Glutamatergic neuron (in vitro differentiated cells): ENCODE measurements at regions not wholly inside any gene's neighbourhood (a gene's known extent, or its start where the extent isn't known, plus 50 kb on each side); places are given as distances from the start of the nearest gene placed in this dataset.

Experiments
- DNase-seq: peaks from one replicate; pipeline ENCODE4 v3.0.0; 2022
- H3K27ac Mint-ChIP-seq: one replicate; pipeline ENCODE4 v1.8.0; 2020; ENCODE audit warnings: mild to moderate bottlenecking, mixed read lengths, inconsistent platforms; ENCODE audit not compliant: unreplicated experiment
- H3K27me3 Mint-ChIP-seq: one replicate; pipeline ENCODE4 v1.8.0; 2020; ENCODE audit warnings: mild to moderate bottlenecking, moderate library complexity, mixed read lengths, inconsistent platforms; ENCODE audit not compliant: unreplicated experiment
- H3K36me3 Mint-ChIP-seq: one replicate; pipeline ENCODE4 v1.8.0; 2020; ENCODE audit warnings: mild to moderate bottlenecking, mixed read lengths, inconsistent platforms; ENCODE audit not compliant: unreplicated experiment
- H3K4me1 Mint-ChIP-seq: one replicate; pipeline ENCODE4 v1.8.0; 2020; ENCODE audit warnings: mild to moderate bottlenecking, low read depth, mixed read lengths, inconsistent platforms; ENCODE audit not compliant: unreplicated experiment
- H3K4me3 Mint-ChIP-seq: one replicate; pipeline ENCODE4 v1.8.0; 2020; ENCODE audit warnings: mild to moderate bottlenecking, mixed read lengths, inconsistent platforms; ENCODE audit not compliant: unreplicated experiment
- H3K9me3 Mint-ChIP-seq: one replicate; pipeline ENCODE4 v1.8.0; 2020; ENCODE audit warnings: mild to moderate bottlenecking, moderate library complexity, mixed read lengths, inconsistent platforms; ENCODE audit not compliant: unreplicated experiment
- CTCF ChIP-seq: fragments of 200-600 bp; sonication (generic); IDR thresholded peaks from one replicate; pipeline ENCODE4 v1.5.0; 2021; ENCODE audit not compliant: partially characterized antibody, unreplicated experiment

GRCh38 chr14:51449681-51450080 is 202.0 kb upstream of the FRMD6 start:
- DNase-seq, result peak; percentile 35
- peak overlapping the region; percentile 84 for H3K27ac Mint-ChIP-seq
- H3K27me3 Mint-ChIP-seq, result peaks cover 5% of the 10 kb centered on the region
- peaks cover 39% of the 10 kb centered on the region for H3K4me1 Mint-ChIP-seq
- H3K4me3 Mint-ChIP-seq, result peak overlapping the region; percentile 55
- no peak for TF ChIP-seq CTCF
- peaks cover 14% of the 10 kb centered on the region for H3K9me3 Mint-ChIP-seq
- no peaks in the 10 kb centered on the region for H3K36me3 Mint-ChIP-seq

GRCh38 chr14:51451561-51451960 is 200.1 kb upstream of the FRMD6 start:
- peaks cover 2% of the 10 kb centered on the region for H3K36me3 Mint-ChIP-seq
- no peak overlapping the region for H3K27ac Mint-ChIP-seq
- peaks cover 5% of the 10 kb centered on the region for H3K27me3 Mint-ChIP-seq
- H3K9me3 Mint-ChIP-seq, result peaks cover 19% of the 10 kb centered on the region
- peaks cover 39% of the 10 kb centered on the region for H3K4me1 Mint-ChIP-seq
- no peak for DNase-seq
- no peak overlapping the region for H3K4me3 Mint-ChIP-seq
- no peak for TF ChIP-seq CTCF

GRCh38 chr14:51453869-51454268 is 197.8 kb upstream of the FRMD6 start:
- peaks cover 18% of the 10 kb centered on the region for H3K4me1 Mint-ChIP-seq
- no peak overlapping the region for H3K4me3 Mint-ChIP-seq
- TF ChIP-seq CTCF, result no peak
- DNase-seq, result no peak
- H3K27ac Mint-ChIP-seq, result no peak overlapping the region
- peaks cover 13% of the 10 kb centered on the region for H3K9me3 Mint-ChIP-seq
- H3K27me3 Mint-ChIP-seq, result peaks cover 2% of the 10 kb centered on the region
- peaks cover 9% of the 10 kb centered on the region for H3K36me3 Mint-ChIP-seq

GRCh38 chr14:51454351-51454750 is 197.4 kb upstream of the FRMD6 start:
- H3K4me1 Mint-ChIP-seq, result peaks cover 15% of the 10 kb centered on the region
- no peak overlapping the region for H3K27ac Mint-ChIP-seq
- no peak for TF ChIP-seq CTCF
- H3K9me3 Mint-ChIP-seq, result peaks cover 11% of the 10 kb centered on the region
- peaks cover 9% of the 10 kb centered on the region for H3K36me3 Mint-ChIP-seq
- H3K27me3 Mint-ChIP-seq, result no peaks in the 10 kb centered on the region
- no peak for DNase-seq
- no peak overlapping the region for H3K4me3 Mint-ChIP-seq

- no peaks in the 10 kb centered on the region for H3K27me3 Mint-ChIP-seq
Observed at GRCh38 chr14:51455041-51455835, 196.5 kb upstream of the FRMD6 start.

More at GRCh38 chr14:51455041-51455835, 196.5 kb upstream of the FRMD6 start:
- DNase-seq, result no peak
- Mint-ChIP-seq H3K4me3 (no peak overlapping the region), H3K27ac (no peak overlapping the region), H3K9me3 (peaks cover 5% of the 10 kb centered on the region), H3K36me3 (peaks cover 9% of the 10 kb centered on the region), H3K4me1 (peaks cover 10% of the 10 kb centered on the region)
- TF ChIP-seq CTCF, result no peak
